DOHH2 (cell line): ENCODE measurements at regions not wholly inside any gene's neighbourhood (a gene's known extent, or its start where the extent isn't known, plus 50 kb on each side); places are given as distances from the start of the nearest gene placed in this dataset.

ENCODE experiments used
- EZH2phosphoT487 ChIP-seq: fragments of 200-600 bp; sonication (generic); IDR thresholded peaks from 2 replicates; pipeline ENCODE4 v1.6.1; 2017; ENCODE audit warnings: borderline replicate concordance, mild to moderate bottlenecking, antibody characterized with exemption, low read length, moderate library complexity, mixed read lengths
- TF ChIP-seq, protein P1 (sequence below): fragments of 200-600 bp; sonication (generic); IDR thresholded peaks from one replicate; pipeline ENCODE4 v1.5.1; 2014; ENCODE audit warnings: antibody characterized with exemption, mild to moderate bottlenecking, low read depth, low read length; ENCODE audit not compliant: poor library complexity, severe bottlenecking

DNA sequence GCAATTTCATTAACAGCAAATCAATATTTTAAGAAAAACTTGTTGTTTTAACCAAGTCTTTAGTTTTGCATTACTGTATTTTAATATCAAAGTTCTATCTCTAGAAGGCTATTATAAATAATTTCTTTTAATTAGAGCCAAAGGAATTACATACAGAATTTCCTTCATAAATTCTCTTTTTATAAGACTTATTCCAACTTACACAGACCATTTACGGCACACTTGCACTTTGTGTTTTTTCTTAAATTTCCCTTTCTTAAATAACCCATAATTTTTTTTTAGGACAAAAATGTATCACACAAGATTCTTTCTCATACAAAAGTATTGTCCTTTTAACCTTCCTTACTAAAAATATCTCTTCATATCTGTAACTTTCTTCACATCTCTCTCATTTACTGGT, 458.5 kb upstream of the CHRM3 start:
- TF ChIP-seq, protein P1, sequence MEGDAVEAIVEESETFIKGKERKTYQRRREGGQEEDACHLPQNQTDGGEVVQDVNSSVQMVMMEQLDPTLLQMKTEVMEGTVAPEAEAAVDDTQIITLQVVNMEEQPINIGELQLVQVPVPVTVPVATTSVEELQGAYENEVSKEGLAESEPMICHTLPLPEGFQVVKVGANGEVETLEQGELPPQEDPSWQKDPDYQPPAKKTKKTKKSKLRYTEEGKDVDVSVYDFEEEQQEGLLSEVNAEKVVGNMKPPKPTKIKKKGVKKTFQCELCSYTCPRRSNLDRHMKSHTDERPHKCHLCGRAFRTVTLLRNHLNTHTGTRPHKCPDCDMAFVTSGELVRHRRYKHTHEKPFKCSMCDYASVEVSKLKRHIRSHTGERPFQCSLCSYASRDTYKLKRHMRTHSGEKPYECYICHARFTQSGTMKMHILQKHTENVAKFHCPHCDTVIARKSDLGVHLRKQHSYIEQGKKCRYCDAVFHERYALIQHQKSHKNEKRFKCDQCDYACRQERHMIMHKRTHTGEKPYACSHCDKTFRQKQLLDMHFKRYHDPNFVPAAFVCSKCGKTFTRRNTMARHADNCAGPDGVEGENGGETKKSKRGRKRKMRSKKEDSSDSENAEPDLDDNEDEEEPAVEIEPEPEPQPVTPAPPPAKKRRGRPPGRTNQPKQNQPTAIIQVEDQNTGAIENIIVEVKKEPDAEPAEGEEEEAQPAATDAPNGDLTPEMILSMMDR, result no peak
- TF ChIP-seq EZH2phosphoT487, result no peak
